Fibroblast of pulmonary artery (primary cell): ENCODE measurements at regions not wholly inside any gene's neighbourhood (a gene's known extent, or its start where the extent isn't known, plus 50 kb on each side); places are given as distances from the start of the nearest gene placed in this dataset.

Experiments used
- DNase-seq: peaks from one replicate; pipeline ENCODE4 v3.0.0-alpha.2; 2010; ENCODE audit warnings: low read depth
- H3K4me3 ChIP-seq: replicated peaks from 2 replicates; pipeline ENCODE4 v1.5.1; 2011; ENCODE audit warnings: low read depth, mild to moderate bottlenecking, control low read depth, low read length, moderate library complexity
- TF ChIP-seq, protein P1 (sequence below): IDR thresholded peaks from 2 replicates; pipeline ENCODE4 v1.5.1; 2011; ENCODE audit warnings: mild to moderate bottlenecking, control low read depth, low read length, inconsistent platforms; ENCODE audit errors: missing control alignments

DNA sequence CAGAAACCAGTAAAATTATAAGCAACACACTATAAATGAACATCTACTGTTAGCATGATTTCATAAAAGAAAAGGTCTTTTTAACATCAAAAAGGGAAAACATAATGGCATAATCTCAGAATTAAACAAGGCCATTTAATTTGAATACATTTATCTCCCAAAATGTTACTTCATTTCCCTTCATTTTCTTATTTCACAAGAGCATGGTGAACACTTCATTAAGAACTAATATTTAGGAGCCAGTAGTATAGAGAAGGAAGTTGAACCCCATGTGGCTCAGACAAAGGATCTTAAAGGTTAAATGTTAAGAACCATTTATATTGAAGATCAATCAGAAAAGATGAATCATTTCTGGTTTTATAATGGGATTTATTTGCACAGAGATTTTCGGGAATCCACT lies 981.7 kb downstream of the TTLL7 start:
- TF ChIP-seq, protein P1, sequence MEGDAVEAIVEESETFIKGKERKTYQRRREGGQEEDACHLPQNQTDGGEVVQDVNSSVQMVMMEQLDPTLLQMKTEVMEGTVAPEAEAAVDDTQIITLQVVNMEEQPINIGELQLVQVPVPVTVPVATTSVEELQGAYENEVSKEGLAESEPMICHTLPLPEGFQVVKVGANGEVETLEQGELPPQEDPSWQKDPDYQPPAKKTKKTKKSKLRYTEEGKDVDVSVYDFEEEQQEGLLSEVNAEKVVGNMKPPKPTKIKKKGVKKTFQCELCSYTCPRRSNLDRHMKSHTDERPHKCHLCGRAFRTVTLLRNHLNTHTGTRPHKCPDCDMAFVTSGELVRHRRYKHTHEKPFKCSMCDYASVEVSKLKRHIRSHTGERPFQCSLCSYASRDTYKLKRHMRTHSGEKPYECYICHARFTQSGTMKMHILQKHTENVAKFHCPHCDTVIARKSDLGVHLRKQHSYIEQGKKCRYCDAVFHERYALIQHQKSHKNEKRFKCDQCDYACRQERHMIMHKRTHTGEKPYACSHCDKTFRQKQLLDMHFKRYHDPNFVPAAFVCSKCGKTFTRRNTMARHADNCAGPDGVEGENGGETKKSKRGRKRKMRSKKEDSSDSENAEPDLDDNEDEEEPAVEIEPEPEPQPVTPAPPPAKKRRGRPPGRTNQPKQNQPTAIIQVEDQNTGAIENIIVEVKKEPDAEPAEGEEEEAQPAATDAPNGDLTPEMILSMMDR, result no peak
- DNase-seq, result no peak
- H3K4me3 ChIP-seq, result no peak overlapping the region

GRCh38 chr1:83016354-83016849 lies 982.5 kb downstream of the TTLL7 start:
- TF ChIP-seq, protein P1, result no peak
- DNase-seq, result no peak
- H3K4me3 ChIP-seq, result no peak overlapping the region

DNA sequence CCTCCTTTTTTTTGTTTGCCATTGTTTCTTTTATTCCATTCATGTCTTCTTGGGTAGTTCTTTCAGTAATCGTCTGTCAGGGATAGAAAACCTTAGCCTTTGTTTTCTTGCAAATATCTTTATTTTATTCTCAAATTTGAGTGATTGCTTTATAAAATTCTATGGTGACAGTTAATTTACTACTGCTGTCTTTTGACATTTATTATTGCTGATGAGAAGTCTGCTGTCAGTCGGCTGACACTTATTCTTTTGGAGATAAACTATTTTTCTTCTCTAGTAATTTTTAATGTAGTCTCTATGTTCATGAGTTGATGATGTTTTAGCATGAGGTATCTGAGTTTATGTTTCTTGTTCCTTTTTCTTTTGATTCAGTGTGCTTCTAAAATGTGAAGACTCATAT lies 983.8 kb downstream of the TTLL7 start:
- no peak for DNase-seq
- TF ChIP-seq, protein P1, result no peak
- no peak overlapping the region for H3K4me3 ChIP-seq

DNA sequence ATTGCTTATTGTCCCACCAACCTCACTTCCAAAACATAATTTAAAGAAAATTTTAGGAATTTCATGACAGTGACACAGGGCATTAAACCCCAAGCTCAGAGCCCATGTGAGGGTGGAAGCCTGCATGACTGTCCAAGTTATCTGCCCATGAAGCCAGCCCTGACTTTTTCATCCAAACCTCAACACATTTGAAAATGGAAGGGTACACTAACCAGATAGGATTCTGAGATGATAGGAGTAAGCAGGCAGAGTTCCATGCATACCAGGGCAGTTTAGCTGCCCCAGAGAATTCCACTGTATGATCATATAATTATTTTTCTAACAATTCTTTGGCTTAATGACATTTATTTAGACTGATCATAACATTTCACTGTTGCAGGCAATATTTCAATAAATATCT lies 986.0 kb downstream of the TTLL7 start:
- no peak for DNase-seq
- TF ChIP-seq, protein P1, result no peak
- no peak overlapping the region for H3K4me3 ChIP-seq

DNA sequence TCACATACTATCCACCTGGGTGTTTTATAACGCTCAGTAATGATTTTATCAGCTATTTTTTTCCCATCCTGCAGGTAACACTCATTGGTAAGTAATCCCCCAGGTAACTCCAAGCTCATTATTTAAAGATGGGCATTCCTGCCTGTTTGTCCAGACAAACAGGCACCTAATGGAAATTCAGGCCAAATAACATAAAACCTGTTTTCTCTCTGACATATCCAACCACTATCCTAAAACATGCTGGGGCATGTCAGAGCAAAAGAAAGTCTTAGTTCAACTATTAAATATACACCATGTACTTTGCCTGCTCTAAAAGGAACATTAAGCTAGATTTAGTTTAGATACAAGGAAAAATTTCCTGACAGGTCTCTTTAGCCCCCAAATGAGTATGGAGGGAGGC lies 987.7 kb downstream of the TTLL7 start:
- no peak overlapping the region for H3K4me3 ChIP-seq
- no peak for DNase-seq
- TF ChIP-seq, protein P1, result no peak

DNA sequence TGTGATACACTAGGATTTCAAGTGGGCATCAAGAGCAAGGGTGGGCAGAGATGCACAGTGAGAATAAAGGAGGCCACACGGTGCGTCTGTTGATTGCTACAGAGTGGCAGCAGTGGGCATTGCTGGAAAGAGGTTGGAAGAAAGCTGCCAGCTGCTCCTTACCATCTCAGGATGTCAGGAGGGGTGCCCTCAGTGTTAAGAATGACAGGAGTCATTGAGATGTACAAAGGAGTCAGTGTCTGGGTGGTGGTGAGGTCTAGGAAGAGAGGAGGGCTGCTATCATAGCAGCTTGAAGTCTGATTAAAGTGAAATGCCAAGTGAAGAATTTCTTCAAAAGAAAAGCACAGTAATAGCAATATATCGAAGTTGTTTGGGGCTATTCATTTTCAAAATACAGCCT lies 992.7 kb downstream of the TTLL7 start:
- no peak overlapping the region for H3K4me3 ChIP-seq
- DNase-seq, result no peak
- TF ChIP-seq, protein P1, result no peak

GRCh38 chr1:83000286-83000685 lies 998.6 kb downstream of the TTLL7 start:
- no peak for DNase-seq
- no peak overlapping the region for H3K4me3 ChIP-seq
- TF ChIP-seq, protein P1, result no peak
